ENCODE measurements at regions not wholly inside any gene's neighbourhood (a gene's known extent, or its start where the extent isn't known, plus 50 kb on each side); places are given as distances from the start of the nearest gene placed in this dataset.

DNA sequence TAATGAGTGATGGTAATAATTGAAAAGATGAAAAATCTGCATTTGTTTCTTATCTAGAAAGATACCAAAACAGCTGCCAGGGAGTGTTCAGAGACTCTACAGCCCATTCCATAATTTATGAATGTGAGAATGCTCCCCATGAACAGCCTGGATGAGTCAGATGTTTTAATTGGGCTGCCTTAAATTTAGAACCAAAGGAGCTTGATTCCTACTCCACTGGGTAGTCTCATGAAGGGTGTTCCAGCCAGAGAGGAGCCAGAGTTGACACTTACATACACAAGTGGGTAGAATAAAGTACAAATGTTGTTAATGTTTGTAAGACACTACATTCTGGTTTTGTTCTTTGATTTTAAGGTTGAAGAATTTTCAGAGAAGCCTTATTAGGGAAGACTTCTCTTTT, 123.2 kb upstream of the PRNP start:
- TF ChIP-seq EZH2 (IDR thresholded peaks at IDR 0.05; ENCODE audit: borderline replicate concordance, insufficient read depth, low read length, poor library complexity, severe bottlenecking), result no peak
- no peak for TF ChIP-seq SMC3 (conservative IDR thresholded peaks at IDR 0.05; ENCODE audit: poor library complexity)
- TF ChIP-seq, protein P1, sequence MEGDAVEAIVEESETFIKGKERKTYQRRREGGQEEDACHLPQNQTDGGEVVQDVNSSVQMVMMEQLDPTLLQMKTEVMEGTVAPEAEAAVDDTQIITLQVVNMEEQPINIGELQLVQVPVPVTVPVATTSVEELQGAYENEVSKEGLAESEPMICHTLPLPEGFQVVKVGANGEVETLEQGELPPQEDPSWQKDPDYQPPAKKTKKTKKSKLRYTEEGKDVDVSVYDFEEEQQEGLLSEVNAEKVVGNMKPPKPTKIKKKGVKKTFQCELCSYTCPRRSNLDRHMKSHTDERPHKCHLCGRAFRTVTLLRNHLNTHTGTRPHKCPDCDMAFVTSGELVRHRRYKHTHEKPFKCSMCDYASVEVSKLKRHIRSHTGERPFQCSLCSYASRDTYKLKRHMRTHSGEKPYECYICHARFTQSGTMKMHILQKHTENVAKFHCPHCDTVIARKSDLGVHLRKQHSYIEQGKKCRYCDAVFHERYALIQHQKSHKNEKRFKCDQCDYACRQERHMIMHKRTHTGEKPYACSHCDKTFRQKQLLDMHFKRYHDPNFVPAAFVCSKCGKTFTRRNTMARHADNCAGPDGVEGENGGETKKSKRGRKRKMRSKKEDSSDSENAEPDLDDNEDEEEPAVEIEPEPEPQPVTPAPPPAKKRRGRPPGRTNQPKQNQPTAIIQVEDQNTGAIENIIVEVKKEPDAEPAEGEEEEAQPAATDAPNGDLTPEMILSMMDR (IDR thresholded peaks at IDR 0.05; ENCODE audit: poor library complexity, severe bottlenecking), result no peak
- no peak for TF ChIP-seq POLR2AphosphoS5 (IDR thresholded peaks at IDR 0.05)
- no peak for TF ChIP-seq EP300 (conservative IDR thresholded peaks at IDR 0.05; ENCODE audit: poor library complexity, severe bottlenecking)
- no peak for TF ChIP-seq MXI1 (conservative IDR thresholded peaks at IDR 0.05; ENCODE audit: poor library complexity, severe bottlenecking)
- TF ChIP-seq, protein P2, sequence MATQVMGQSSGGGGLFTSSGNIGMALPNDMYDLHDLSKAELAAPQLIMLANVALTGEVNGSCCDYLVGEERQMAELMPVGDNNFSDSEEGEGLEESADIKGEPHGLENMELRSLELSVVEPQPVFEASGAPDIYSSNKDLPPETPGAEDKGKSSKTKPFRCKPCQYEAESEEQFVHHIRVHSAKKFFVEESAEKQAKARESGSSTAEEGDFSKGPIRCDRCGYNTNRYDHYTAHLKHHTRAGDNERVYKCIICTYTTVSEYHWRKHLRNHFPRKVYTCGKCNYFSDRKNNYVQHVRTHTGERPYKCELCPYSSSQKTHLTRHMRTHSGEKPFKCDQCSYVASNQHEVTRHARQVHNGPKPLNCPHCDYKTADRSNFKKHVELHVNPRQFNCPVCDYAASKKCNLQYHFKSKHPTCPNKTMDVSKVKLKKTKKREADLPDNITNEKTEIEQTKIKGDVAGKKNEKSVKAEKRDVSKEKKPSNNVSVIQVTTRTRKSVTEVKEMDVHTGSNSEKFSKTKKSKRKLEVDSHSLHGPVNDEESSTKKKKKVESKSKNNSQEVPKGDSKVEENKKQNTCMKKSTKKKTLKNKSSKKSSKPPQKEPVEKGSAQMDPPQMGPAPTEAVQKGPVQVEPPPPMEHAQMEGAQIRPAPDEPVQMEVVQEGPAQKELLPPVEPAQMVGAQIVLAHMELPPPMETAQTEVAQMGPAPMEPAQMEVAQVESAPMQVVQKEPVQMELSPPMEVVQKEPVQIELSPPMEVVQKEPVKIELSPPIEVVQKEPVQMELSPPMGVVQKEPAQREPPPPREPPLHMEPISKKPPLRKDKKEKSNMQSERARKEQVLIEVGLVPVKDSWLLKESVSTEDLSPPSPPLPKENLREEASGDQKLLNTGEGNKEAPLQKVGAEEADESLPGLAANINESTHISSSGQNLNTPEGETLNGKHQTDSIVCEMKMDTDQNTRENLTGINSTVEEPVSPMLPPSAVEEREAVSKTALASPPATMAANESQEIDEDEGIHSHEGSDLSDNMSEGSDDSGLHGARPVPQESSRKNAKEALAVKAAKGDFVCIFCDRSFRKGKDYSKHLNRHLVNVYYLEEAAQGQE (IDR thresholded peaks at IDR 0.05; ENCODE audit: borderline replicate concordance), result no peak
- TF ChIP-seq TAF1 (IDR thresholded peaks at IDR 0.05; ENCODE audit: low read depth), result no peak
